Activated CD8-positive, alpha-beta T cell treated with anti-CD3 and anti-CD28 coated beads for 36 hours (primary cell): ENCODE measurements at regions not wholly inside any gene's neighbourhood (a gene's known extent, or its start where the extent isn't known, plus 50 kb on each side); places are given as distances from the start of the nearest gene placed in this dataset.

Experiments used
- ATAC-seq: fragments of 200-7000 bp; cut with Tn5 transposase; one replicate; pipeline ENCODE4 v1.10.0; 2021; ENCODE audit warnings: mild to moderate bottlenecking, moderate library complexity
- CTCF ChIA-PET: fragments of 350-600 bp; sonication (Branson Sonifier 250); formaldehyde crosslinking; loops from one replicate; lab custom pipeline; 2021; ENCODE audit warnings: antibody characterized with exemption; lab: Charles Lee
- POLR2A ChIA-PET: fragments of 350-600 bp; sonication (Branson Sonifier 250); formaldehyde crosslinking; loops from one replicate; lab custom pipeline; 2021; ENCODE audit warnings: antibody characterized with exemption; lab: Charles Lee
- DNase-seq: peaks from one replicate; pipeline ENCODE4 v3.0.0-alpha.2; 2020
- H3K27ac Mint-ChIP-seq: one replicate; pipeline ENCODE4 v1.8.0; 2021; ENCODE audit warnings: mild to moderate bottlenecking, mixed read lengths
- H3K27me3 Mint-ChIP-seq: one replicate; pipeline ENCODE4 v1.8.0; 2021; ENCODE audit warnings: mixed read lengths
- H3K36me3 Mint-ChIP-seq: one replicate; pipeline ENCODE4 v1.8.0; 2021; ENCODE audit warnings: low read depth, mixed read lengths
- H3K4me1 Mint-ChIP-seq: one replicate; pipeline ENCODE4 v1.8.0; 2021; ENCODE audit warnings: low read depth, mixed read lengths
- H3K4me3 Mint-ChIP-seq: one replicate; pipeline ENCODE4 v1.8.0; 2021; ENCODE audit warnings: mild to moderate bottlenecking, moderate library complexity, mixed read lengths
- H3K9me3 Mint-ChIP-seq: one replicate; pipeline ENCODE4 v1.8.0; 2021; ENCODE audit warnings: mixed read lengths
- CTCF ChIP-seq: fragments of 200-600 bp; IDR thresholded peaks from one replicate; pipeline ENCODE4 v1.8.0; 2022; ENCODE audit warnings: antibody characterized with exemption, mild to moderate bottlenecking
- intact Hi-C: fragments of 100-400 bp; cut with micrococcal nuclease; formaldehyde crosslinking; loops from one replicate; pipeline ENCODE4 v1.10.0; 2022

GRCh38 chr1:224526771-224527170, 89.3 kb upstream of the CNIH3 start:
- ATAC-seq (no peak), DNase-seq (no peak)
- Mint-ChIP-seq H3K36me3 (no peaks in the 10 kb centered on the region), H3K27me3 (peaks cover 1% of the 10 kb centered on the region), H3K4me1 (no peaks in the 10 kb centered on the region), H3K27ac (no peak overlapping the region), H3K4me3 (no peak overlapping the region), H3K9me3 (no peaks in the 10 kb centered on the region)
- ChIA-PET POLR2A (interaction anchor here (0.6 to 1.2 kb wide), 2 partner anchors 18 to 851 kb away, joined by 3 to 4 read pairs; no protein-coding TSS in a partner anchor), CTCF (interaction anchor here (0.9 to 2.3 kb wide), 4 partner anchors 13 to 396 kb away, joined by 3 to 18 read pairs (median 4); no protein-coding TSS in a partner anchor)
- intact Hi-C loops = no loop called here
- TF ChIP-seq CTCF = no peak

- no peaks in the 10 kb centered on the region for H3K9me3 Mint-ChIP-seq
- no peak overlapping the region for H3K4me3 Mint-ChIP-seq
- peaks cover 1% of the 10 kb centered on the region for H3K27me3 Mint-ChIP-seq
- no peak overlapping the region for H3K27ac Mint-ChIP-seq
- no peak for TF ChIP-seq CTCF
- ATAC-seq (no peak), DNase-seq (no peak)
- H3K36me3 Mint-ChIP-seq = no peaks in the 10 kb centered on the region
- intact Hi-C loops = no loop called here
- no peaks in the 10 kb centered on the region for H3K4me1 Mint-ChIP-seq
- ChIA-PET POLR2A (no interaction called here), CTCF (interaction anchor here (2.2 kb wide), 1 partner anchor 16 kb away, joined by 12 read pairs; no protein-coding TSS in a partner anchor)
Measured at GRCh38 chr1:224528900-224529299, 87.2 kb upstream of the CNIH3 start.

- no peaks in the 10 kb centered on the region for H3K4me1 Mint-ChIP-seq
- no peak for ATAC-seq
- ChIA-PET CTCF (interaction anchor here (0.7 to 2.2 kb wide), 3 partner anchors 10 to 17 kb away, joined by 3 to 12 read pairs (median 3); no protein-coding TSS in a partner anchor), POLR2A (no interaction called here)
- H3K9me3 Mint-ChIP-seq = no peaks in the 10 kb centered on the region
- no peak for TF ChIP-seq CTCF
- no peak for DNase-seq
- intact Hi-C loops = no loop called here
- no peaks in the 10 kb centered on the region for H3K36me3 Mint-ChIP-seq
- H3K4me3 Mint-ChIP-seq = no peak overlapping the region
- peaks cover 1% of the 10 kb centered on the region for H3K27me3 Mint-ChIP-seq
- H3K27ac Mint-ChIP-seq = no peak overlapping the region
Measured at GRCh38 chr1:224529844-224530243, 86.3 kb upstream of the CNIH3 start.

GRCh38 chr1:224533517-224533916, 82.6 kb upstream of the CNIH3 start:
- Mint-ChIP-seq H3K27ac (no peak overlapping the region), H3K4me1 (no peaks in the 10 kb centered on the region), H3K36me3 (no peaks in the 10 kb centered on the region), H3K4me3 (no peak overlapping the region), H3K9me3 (no peaks in the 10 kb centered on the region), H3K27me3 (peaks cover 1% of the 10 kb centered on the region)
- no peak for TF ChIP-seq CTCF
- ATAC-seq (no peak), DNase-seq (no peak)
- intact Hi-C loops = no loop called here
- POLR2A ChIA-PET = no interaction called here
- CTCF ChIA-PET = no interaction called here

GRCh38 chr1:224534731-224535130, 81.4 kb upstream of the CNIH3 start:
- Mint-ChIP-seq H3K36me3 (no peaks in the 10 kb centered on the region), H3K9me3 (no peaks in the 10 kb centered on the region), H3K4me1 (no peaks in the 10 kb centered on the region), H3K27ac (no peak overlapping the region), H3K27me3 (peaks cover 6% of the 10 kb centered on the region), H3K4me3 (no peak overlapping the region)
- DNase-seq (no peak), ATAC-seq (no peak)
- no peak for TF ChIP-seq CTCF
- intact Hi-C loops = no loop called here
- POLR2A ChIA-PET = no interaction called here
- CTCF ChIA-PET = interaction anchor here (0.8 to 1.9 kb wide), 2 partner anchors 21 to 93 kb away, joined by 3 to 8 read pairs; no protein-coding TSS in a partner anchor
